ENCODE measurements at regions not wholly inside any gene's neighbourhood (a gene's known extent, or its start where the extent isn't known, plus 50 kb on each side); places are given as distances from the start of the nearest gene placed in this dataset.

- no peak for DNase-seq (ENCODE audit: low spot score)
Observed at GRCh38 chr22:48811885-48812284, 1015.8 kb downstream of the BRD1 start.

GRCh38 chr22:48808038-48808960 lies 1019.4 kb downstream of the BRD1 start:
- no peak for DNase-seq (ENCODE audit: low spot score)

- no peak for DNase-seq (ENCODE audit: low spot score)
Observed at GRCh38 chr22:48807155-48807554, 1020.5 kb downstream of the BRD1 start.

GRCh38 chr22:48806227-48806781 lies 1021.4 kb downstream of the BRD1 start:
- no peak for DNase-seq (ENCODE audit: low spot score)

GRCh38 chr22:48805516-48805915 lies 1022.2 kb downstream of the BRD1 start:
- DNase-seq (ENCODE audit: low spot score): no peak

- DNase-seq (ENCODE audit: low spot score): no peak
Observed at GRCh38 chr22:48804811-48805301, 1022.8 kb downstream of the BRD1 start.

GRCh38 chr22:48803948-48804810 lies 1023.5 kb downstream of the BRD1 start:
- no peak for DNase-seq (ENCODE audit: low spot score)

- no peak for DNase-seq (ENCODE audit: low spot score)
Observed at GRCh38 chr22:48803171-48803947, 1024.3 kb downstream of the BRD1 start.

- no peak for DNase-seq (ENCODE audit: low spot score)
Observed at GRCh38 chr22:48802576-48802975, 1025.1 kb downstream of the BRD1 start.

- DNase-seq (ENCODE audit: low spot score): no peak
Observed at GRCh38 chr22:48800886-48801607, 1026.6 kb downstream of the BRD1 start.

- DNase-seq (ENCODE audit: low spot score): no peak
Observed at GRCh38 chr22:48800036-48800885, 1027.4 kb downstream of the BRD1 start.

GRCh38 chr22:48799227-48799970 lies 1028.3 kb downstream of the BRD1 start:
- DNase-seq (ENCODE audit: low spot score): no peak

- no peak for DNase-seq (ENCODE audit: low spot score)
Observed at GRCh38 chr22:48798281-48799226, 1029.1 kb downstream of the BRD1 start.

GRCh38 chr22:48797731-48798130 lies 1029.9 kb downstream of the BRD1 start:
- DNase-seq (ENCODE audit: low spot score): no peak

- no peak for DNase-seq (ENCODE audit: low spot score)
Observed at GRCh38 chr22:48796310-48797015, 1031.2 kb downstream of the BRD1 start.

GRCh38 chr22:48795664-48796063 lies 1032.0 kb downstream of the BRD1 start:
- DNase-seq (ENCODE audit: low spot score): no peak

- no peak for DNase-seq (ENCODE audit: low spot score)
Observed at GRCh38 chr22:48794906-48795305, 1032.8 kb downstream of the BRD1 start.

Measured in AG08396 (cell line).